NCI-H2029 (cell line): ENCODE measurements at regions not wholly inside any gene's neighbourhood (a gene's known extent, or its start where the extent isn't known, plus 50 kb on each side); places are given as distances from the start of the nearest gene placed in this dataset.

ENCODE experiments used
- DNase-seq: peaks from one replicate; lab custom pipeline; 2025; lab: John Stamatoyannopoulos, UW

GRCh38 chr18:26794230-26795101 is 71.0 kb downstream of the AQP4 start:
- no peak for DNase-seq

- no peak for DNase-seq
Observed at GRCh38 chr18:26792661-26793060, 72.8 kb downstream of the AQP4 start.

- DNase-seq, result no peak
Observed at GRCh38 chr18:26791676-26792075, 73.8 kb downstream of the AQP4 start.

- no peak for DNase-seq
Observed at GRCh38 chr18:26784599-26784998, 80.9 kb downstream of the AQP4 start.

- DNase-seq, result no peak
Observed at GRCh38 chr18:26783170-26783569, 82.3 kb downstream of the AQP4 start.

GRCh38 chr18:26780520-26781325 is 84.8 kb downstream of the AQP4 start:
- no peak for DNase-seq

- no peak for DNase-seq
Observed at GRCh38 chr18:26778054-26778393, 87.5 kb downstream of the AQP4 start.

- no peak for DNase-seq
Observed at GRCh38 chr18:26777351-26778053, 88.0 kb downstream of the AQP4 start.

- no peak for DNase-seq
Observed at GRCh38 chr18:26772691-26773090, 92.8 kb downstream of the AQP4 start.

GRCh38 chr18:26771524-26771923 is 94.0 kb downstream of the AQP4 start:
- no peak for DNase-seq

- DNase-seq, result no peak
Observed at GRCh38 chr18:26768385-26768784, 97.1 kb downstream of the AQP4 start.

GRCh38 chr18:26765498-26765897 is 100.0 kb downstream of the AQP4 start:
- DNase-seq, result peak; percentile 27

GRCh38 chr18:26764586-26764985 is 100.9 kb downstream of the AQP4 start:
- no peak for DNase-seq

- DNase-seq, result no peak
Observed at GRCh38 chr18:26764177-26764576, 101.3 kb downstream of the AQP4 start.

- no peak for DNase-seq
Observed at GRCh38 chr18:26763446-26764110, 101.9 kb downstream of the AQP4 start.

GRCh38 chr18:26757263-26758019 is 108.1 kb downstream of the AQP4 start:
- DNase-seq, result no peak

GRCh38 chr18:26756556-26756955 is 109.0 kb downstream of the AQP4 start:
- DNase-seq, result no peak

GRCh38 chr18:26746826-26747475 is 118.6 kb downstream of the AQP4 start:
- DNase-seq, result no peak

- DNase-seq, result no peak
Observed at GRCh38 chr18:26746398-26746797, 119.1 kb downstream of the AQP4 start.

GRCh38 chr18:26745288-26746181 is 120.0 kb downstream of the AQP4 start:
- peak; percentile 71 for DNase-seq
